ENCODE measurements at regions not wholly inside any gene's neighbourhood (a gene's known extent, or its start where the extent isn't known, plus 50 kb on each side); places are given as distances from the start of the nearest gene placed in this dataset.
A peak's percentile ranks its signal among the peaks of the same experiment; 100 is the strongest.
"Not testable (repeated sequence)": the region's sequence is repeated elsewhere in the genome, so short reads cannot be mapped to it uniquely, and the experiment has no call there.

DNA sequence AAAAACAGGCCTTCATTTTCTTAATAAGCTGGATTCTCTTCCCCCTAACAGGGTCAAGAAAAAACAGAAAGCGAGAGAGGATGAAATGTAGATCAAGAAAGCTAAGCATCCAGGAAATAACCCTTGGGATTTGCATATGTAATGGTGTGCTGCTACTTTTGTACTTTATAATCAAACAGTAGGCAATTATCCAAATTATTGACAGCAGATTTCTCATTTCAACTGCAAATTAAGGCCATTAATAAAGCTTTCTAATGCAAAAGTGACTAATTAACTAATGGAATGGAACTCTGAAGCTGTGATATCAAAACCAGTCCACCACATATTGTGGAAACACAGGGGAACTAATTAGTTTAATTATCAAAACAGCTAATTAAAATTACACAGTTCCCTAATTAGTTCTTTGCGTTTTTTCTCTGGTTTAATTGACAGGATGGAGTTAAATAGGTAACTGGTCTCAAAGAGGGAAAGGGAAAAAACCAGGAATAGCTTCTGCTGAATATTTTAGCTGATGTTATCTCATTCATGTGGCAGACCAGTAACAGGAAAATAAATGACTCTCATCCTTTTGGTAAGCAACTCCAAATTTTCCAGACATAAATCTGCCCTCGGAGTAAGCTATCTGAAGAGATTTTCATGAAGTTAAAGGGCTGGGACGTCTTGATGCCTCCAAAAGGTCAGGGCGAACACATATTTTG, 182.7 kb upstream of the LMO3 start:
- no peaks in the 10 kb centered on the region for H3K79me2 ChIP-seq (ENCODE audit: control insufficient read depth, insufficient read depth, low read length)
- H2BK5ac ChIP-seq (ENCODE audit: low read length), result no peak overlapping the region
- no peak for DNase-seq
- H3K4me2 ChIP-seq (ENCODE audit: low read length), result no peak overlapping the region
- H3K56ac ChIP-seq (ENCODE audit: low read length), result no peak overlapping the region
- no peak overlapping the region for H2AK5ac ChIP-seq (ENCODE audit: low read length)
- no peak overlapping the region for H4K5ac ChIP-seq (ENCODE audit: low read length)
- H2BK15ac ChIP-seq (replicated peaks; ENCODE audit: low read depth), result no peak overlapping the region
- no peaks in the 10 kb centered on the region for H3K27me3 ChIP-seq (ENCODE audit: insufficient read depth, low read length, poor library complexity)
- H3K9ac ChIP-seq (ENCODE audit: low read length), result no peak overlapping the region
- no peaks in the 10 kb centered on the region for H3K36me3 ChIP-seq (ENCODE audit: control insufficient read depth, insufficient read depth, low read length)
- H3K4me1 ChIP-seq (ENCODE audit: control insufficient read depth, low read depth, low read length), result no peaks in the 10 kb centered on the region
- H3K4ac ChIP-seq (ENCODE audit: low read depth, low read length), result no peak overlapping the region
- H3K18ac ChIP-seq (ENCODE audit: low read length), result no peak overlapping the region
- no CpG with 5 or more reads among the region's 5 CpGs for WGBS (ENCODE audit: extremely low coverage, insufficient coverage, low lambda C conversion rate)
- H2BK120ac ChIP-seq (ENCODE audit: low read depth, low read length), result no peak overlapping the region
- H3K27ac ChIP-seq (ENCODE audit: low read depth, low read length), result no peak overlapping the region
- H3K79me1 ChIP-seq (ENCODE audit: low read length), result no peaks in the 10 kb centered on the region
- no peak overlapping the region for H4K8ac ChIP-seq (ENCODE audit: low read depth, low read length)
- no peak overlapping the region for H3K4me3 ChIP-seq (ENCODE audit: low read length)
- no peak overlapping the region for H3K23ac ChIP-seq (ENCODE audit: low read length)

DNA sequence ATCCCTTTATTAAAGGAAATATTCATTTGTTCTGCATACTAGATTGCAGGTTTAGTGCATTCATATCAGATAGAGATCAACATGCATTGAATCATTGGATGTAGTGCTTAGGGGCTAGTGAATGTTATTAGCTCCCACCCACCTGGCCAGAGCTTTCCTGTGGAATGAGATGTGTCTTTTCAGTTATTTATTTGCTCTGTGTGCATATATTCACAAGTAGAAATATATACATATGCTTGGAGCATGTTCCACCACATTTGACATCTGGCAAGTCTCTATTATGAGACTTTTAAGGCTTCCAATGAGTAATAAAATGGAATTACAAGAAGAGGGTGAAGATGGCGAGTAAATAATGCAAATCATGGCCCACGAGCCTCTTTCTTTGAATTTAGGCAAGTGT, 180.0 kb upstream of the LMO3 start:
- Histone ChIP-seq H2BK120ac (ENCODE audit: low read depth, low read length) (no peak overlapping the region), H3K4me1 (ENCODE audit: control insufficient read depth, low read depth, low read length) (no peaks in the 10 kb centered on the region), H3K9ac (ENCODE audit: low read length) (no peak overlapping the region), H2BK15ac (replicated peaks; ENCODE audit: low read depth) (no peak overlapping the region), H3K79me1 (ENCODE audit: low read length) (no peaks in the 10 kb centered on the region), H3K36me3 (ENCODE audit: control insufficient read depth, insufficient read depth, low read length) (no peaks in the 10 kb centered on the region), H3K79me2 (ENCODE audit: control insufficient read depth, insufficient read depth, low read length) (no peaks in the 10 kb centered on the region), H3K27ac (ENCODE audit: low read depth, low read length) (no peak overlapping the region), H3K4ac (ENCODE audit: low read depth, low read length) (no peak overlapping the region), H4K5ac (ENCODE audit: low read length) (no peak overlapping the region), H3K4me3 (ENCODE audit: low read length) (no peak overlapping the region), H3K4me2 (ENCODE audit: low read length) (no peak overlapping the region), H3K23ac (ENCODE audit: low read length) (no peak overlapping the region), H4K8ac (ENCODE audit: low read depth, low read length) (no peak overlapping the region), H3K18ac (ENCODE audit: low read length) (no peak overlapping the region), H2AK5ac (ENCODE audit: low read length) (no peak overlapping the region), H3K56ac (ENCODE audit: low read length) (no peak overlapping the region), H2BK5ac (ENCODE audit: low read length) (no peak overlapping the region), H3K27me3 (ENCODE audit: insufficient read depth, low read length, poor library complexity) (no peaks in the 10 kb centered on the region)
- whole genome bisulfite sequencing (ENCODE audit: extremely low coverage, insufficient coverage, low lambda C conversion rate), result no CpG with 5 or more reads among the region's 2 CpGs
- no peak for DNase-seq

DNA sequence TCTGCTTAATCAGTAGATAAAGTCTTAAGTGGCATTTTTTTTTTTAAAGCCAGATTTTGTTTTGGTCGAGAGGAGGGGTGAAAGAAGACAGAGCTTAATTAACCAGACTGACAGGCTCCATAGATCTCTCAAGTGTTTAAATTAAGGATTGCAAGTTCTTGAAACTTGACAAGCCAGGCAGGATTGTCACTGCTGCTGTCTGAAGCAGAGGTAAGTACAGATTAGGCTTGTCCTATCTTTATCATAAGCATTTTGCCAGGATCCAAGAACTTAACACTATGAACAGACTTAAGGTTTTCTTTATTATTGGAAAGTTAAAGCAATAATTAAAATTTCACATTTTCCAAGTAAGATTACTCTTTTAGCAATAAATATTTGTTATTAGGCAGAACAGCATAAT, 179.6 kb upstream of the LMO3 start:
- Histone ChIP-seq H2BK15ac (replicated peaks; ENCODE audit: low read depth) (no peak overlapping the region), H3K4me1 (ENCODE audit: control insufficient read depth, low read depth, low read length) (no peaks in the 10 kb centered on the region), H2BK5ac (ENCODE audit: low read length) (no peak overlapping the region), H3K27ac (ENCODE audit: low read depth, low read length) (no peak overlapping the region), H4K8ac (ENCODE audit: low read depth, low read length) (no peak overlapping the region), H4K5ac (ENCODE audit: low read length) (no peak overlapping the region), H3K56ac (ENCODE audit: low read length) (no peak overlapping the region), H3K79me2 (ENCODE audit: control insufficient read depth, insufficient read depth, low read length) (no peaks in the 10 kb centered on the region), H3K27me3 (ENCODE audit: insufficient read depth, low read length, poor library complexity) (no peaks in the 10 kb centered on the region), H2BK120ac (ENCODE audit: low read depth, low read length) (no peak overlapping the region), H3K79me1 (ENCODE audit: low read length) (no peaks in the 10 kb centered on the region), H3K9ac (ENCODE audit: low read length) (no peak overlapping the region), H3K36me3 (ENCODE audit: control insufficient read depth, insufficient read depth, low read length) (no peaks in the 10 kb centered on the region), H3K4ac (ENCODE audit: low read depth, low read length) (no peak overlapping the region), H3K23ac (ENCODE audit: low read length) (no peak overlapping the region), H2AK5ac (ENCODE audit: low read length) (no peak overlapping the region), H3K18ac (ENCODE audit: low read length) (no peak overlapping the region), H3K4me3 (ENCODE audit: low read length) (no peak overlapping the region), H3K4me2 (ENCODE audit: low read length) (no peak overlapping the region)
- no CpG with 5 or more reads among the region's 1 CpG for WGBS (ENCODE audit: extremely low coverage, insufficient coverage, low lambda C conversion rate)
- peak; percentile 2 for DNase-seq

DNA sequence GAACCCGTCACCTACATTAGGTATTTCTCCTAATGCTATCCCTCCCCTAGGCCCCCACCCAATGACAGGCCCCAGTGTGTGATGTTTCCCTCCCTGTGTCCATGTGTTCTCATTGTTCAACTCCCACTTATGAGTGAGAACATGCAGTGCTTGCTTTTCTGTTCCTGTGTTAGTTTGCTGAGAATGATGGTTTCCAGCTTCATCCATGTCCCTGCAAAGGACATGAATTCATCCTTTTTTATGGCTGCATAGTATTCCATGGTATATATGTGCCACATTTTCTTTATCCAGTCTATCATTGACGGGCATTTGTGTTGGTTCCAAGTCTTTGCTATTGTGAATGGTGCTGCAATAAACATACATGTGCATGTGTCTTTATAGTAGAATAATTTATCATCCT, 163.2 kb upstream of the LMO3 start:
- H3K18ac ChIP-seq (ENCODE audit: low read length); H2BK5ac ChIP-seq (ENCODE audit: low read length); H2BK15ac ChIP-seq (replicated peaks; ENCODE audit: low read depth); H3K4me1 ChIP-seq (ENCODE audit: control insufficient read depth, low read depth, low read length); H3K4me2 ChIP-seq (ENCODE audit: low read length); H3K36me3 ChIP-seq (ENCODE audit: control insufficient read depth, insufficient read depth, low read length); H3K27ac ChIP-seq (ENCODE audit: low read depth, low read length); H3K56ac ChIP-seq (ENCODE audit: low read length); H2AK5ac ChIP-seq (ENCODE audit: low read length); H3K4me3 ChIP-seq (ENCODE audit: low read length); H3K9ac ChIP-seq (ENCODE audit: low read length); H4K5ac ChIP-seq (ENCODE audit: low read length); H4K8ac ChIP-seq (ENCODE audit: low read depth, low read length); DNase-seq; H3K4ac ChIP-seq (ENCODE audit: low read depth, low read length); H3K23ac ChIP-seq (ENCODE audit: low read length); H3K27me3 ChIP-seq (ENCODE audit: insufficient read depth, low read length, poor library complexity); H3K79me1 ChIP-seq (ENCODE audit: low read length); H3K79me2 ChIP-seq (ENCODE audit: control insufficient read depth, insufficient read depth, low read length); H2BK120ac ChIP-seq (ENCODE audit: low read depth, low read length): not testable (repeated sequence)
- no CpG with 5 or more reads among the region's 2 CpGs for WGBS (ENCODE audit: extremely low coverage, insufficient coverage, low lambda C conversion rate)

DNA sequence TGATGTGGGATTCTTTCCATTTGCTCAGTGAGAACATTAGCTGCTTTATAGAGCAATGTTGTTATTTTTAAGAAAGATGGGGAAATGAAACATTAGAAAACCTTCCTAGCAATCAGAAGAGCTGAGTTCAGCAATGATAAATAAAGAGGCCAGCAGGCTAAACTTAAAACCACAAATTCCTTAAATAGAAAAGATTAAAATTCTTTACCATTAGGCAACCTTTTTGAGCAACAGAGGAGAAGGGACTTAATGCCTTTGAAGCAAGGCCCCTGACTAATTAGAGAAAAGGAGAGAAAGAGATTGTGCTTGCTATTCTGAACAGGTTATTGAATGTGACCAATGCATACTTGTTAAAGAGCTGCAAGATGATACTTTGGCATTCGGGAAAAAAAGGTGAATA, 160.8 kb upstream of the LMO3 start:
- no peak overlapping the region for H4K5ac ChIP-seq (ENCODE audit: low read length)
- H3K79me2 ChIP-seq (ENCODE audit: control insufficient read depth, insufficient read depth, low read length), result no peaks in the 10 kb centered on the region
- H2BK5ac ChIP-seq (ENCODE audit: low read length), result no peak overlapping the region
- H3K79me1 ChIP-seq (ENCODE audit: low read length), result no peaks in the 10 kb centered on the region
- H3K18ac ChIP-seq (ENCODE audit: low read length), result no peak overlapping the region
- H3K27ac ChIP-seq (ENCODE audit: low read depth, low read length), result no peak overlapping the region
- H3K36me3 ChIP-seq (ENCODE audit: control insufficient read depth, insufficient read depth, low read length), result no peaks in the 10 kb centered on the region
- no peaks in the 10 kb centered on the region for H3K4me1 ChIP-seq (ENCODE audit: control insufficient read depth, low read depth, low read length)
- no peak overlapping the region for H3K4ac ChIP-seq (ENCODE audit: low read depth, low read length)
- no peak overlapping the region for H3K4me2 ChIP-seq (ENCODE audit: low read length)
- no peak overlapping the region for H2BK120ac ChIP-seq (ENCODE audit: low read depth, low read length)
- H3K23ac ChIP-seq (ENCODE audit: low read length), result no peak overlapping the region
- no peak overlapping the region for H2AK5ac ChIP-seq (ENCODE audit: low read length)
- no peaks in the 10 kb centered on the region for H3K27me3 ChIP-seq (ENCODE audit: insufficient read depth, low read length, poor library complexity)
- H3K56ac ChIP-seq (ENCODE audit: low read length), result no peak overlapping the region
- no peak overlapping the region for H4K8ac ChIP-seq (ENCODE audit: low read depth, low read length)
- no peak for DNase-seq
- no peak overlapping the region for H3K4me3 ChIP-seq (ENCODE audit: low read length)
- no CpG with 5 or more reads among the region's 1 CpG for WGBS (ENCODE audit: extremely low coverage, insufficient coverage, low lambda C conversion rate)
- H2BK15ac ChIP-seq (replicated peaks; ENCODE audit: low read depth), result no peak overlapping the region
- H3K9ac ChIP-seq (ENCODE audit: low read length), result no peak overlapping the region

DNA sequence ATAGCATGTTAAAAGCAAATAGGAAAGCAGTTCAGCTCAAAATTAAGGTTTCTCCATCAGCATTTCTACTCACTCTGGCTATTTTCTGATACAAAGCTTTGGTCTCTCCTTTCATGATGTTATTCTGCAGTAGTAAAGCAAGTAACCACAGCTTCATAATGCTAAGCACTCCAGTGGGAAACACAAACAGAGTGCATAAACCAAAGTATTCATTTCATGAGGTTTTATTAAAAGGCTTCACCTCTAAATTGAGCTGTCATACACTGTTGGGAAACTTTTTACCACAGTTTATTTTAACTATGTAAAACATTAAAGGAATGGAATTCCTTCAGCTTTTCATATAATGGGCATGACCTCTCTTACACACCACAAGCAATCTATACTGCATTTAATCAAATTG, 157.9 kb upstream of the LMO3 start:
- Histone ChIP-seq H3K9ac (ENCODE audit: low read length) (no peak overlapping the region), H3K4me2 (ENCODE audit: low read length) (no peak overlapping the region), H3K79me1 (ENCODE audit: low read length) (no peaks in the 10 kb centered on the region), H4K5ac (ENCODE audit: low read length) (no peak overlapping the region), H3K56ac (ENCODE audit: low read length) (no peak overlapping the region), H4K8ac (ENCODE audit: low read depth, low read length) (no peak overlapping the region), H2AK5ac (ENCODE audit: low read length) (no peak overlapping the region), H2BK5ac (ENCODE audit: low read length) (no peak overlapping the region), H2BK120ac (ENCODE audit: low read depth, low read length) (no peak overlapping the region), H3K36me3 (ENCODE audit: control insufficient read depth, insufficient read depth, low read length) (no peaks in the 10 kb centered on the region), H3K4ac (ENCODE audit: low read depth, low read length) (no peak overlapping the region), H3K4me3 (ENCODE audit: low read length) (no peak overlapping the region), H3K23ac (ENCODE audit: low read length) (no peak overlapping the region), H3K4me1 (ENCODE audit: control insufficient read depth, low read depth, low read length) (no peaks in the 10 kb centered on the region), H3K27ac (ENCODE audit: low read depth, low read length) (no peak overlapping the region), H2BK15ac (replicated peaks; ENCODE audit: low read depth) (no peak overlapping the region), H3K18ac (ENCODE audit: low read length) (no peak overlapping the region), H3K79me2 (ENCODE audit: control insufficient read depth, insufficient read depth, low read length) (no peaks in the 10 kb centered on the region), H3K27me3 (ENCODE audit: insufficient read depth, low read length, poor library complexity) (no peaks in the 10 kb centered on the region)
- DNase-seq, result no peak
